Nephron (organoid): ENCODE measurements at regions not wholly inside any gene's neighbourhood (a gene's known extent, or its start where the extent isn't known, plus 50 kb on each side); places are given as distances from the start of the nearest gene placed in this dataset.
"Not testable (repeated sequence)": the region's sequence is repeated elsewhere in the genome, so short reads cannot be mapped to it uniquely, and the experiment has no call there.

ENCODE experiments used
- H3K27ac Mint-ChIP-seq, 3 experiments: 2 replicates each; pipeline ENCODE4 v1.8.0; 2020; ENCODE audit warnings: mixed read lengths in 3 of 3, mild to moderate bottlenecking in 2 of 3, moderate library complexity in 1 of 3
- H3K27me3 Mint-ChIP-seq: 2 replicates; pipeline ENCODE4 v1.8.0; 2021; ENCODE audit warnings: low read depth, mild to moderate bottlenecking, moderate library complexity, mixed read lengths
- H3K36me3 Mint-ChIP-seq: 2 replicates; pipeline ENCODE4 v1.8.0; 2020; ENCODE audit warnings: low read depth, mixed read lengths
- H3K4me1 Mint-ChIP-seq: 2 replicates; pipeline ENCODE4 v1.8.0; 2020; ENCODE audit warnings: mixed read lengths
- H3K4me3 Mint-ChIP-seq, 3 experiments: 2 replicates each; pipeline ENCODE4 v1.8.0; 2020; ENCODE audit warnings: mild to moderate bottlenecking in 3 of 3, mixed read lengths in 3 of 3, moderate library complexity in 2 of 3
- H3K9me3 Mint-ChIP-seq: 2 replicates; pipeline ENCODE4 v1.8.0; 2020; ENCODE audit warnings: mixed read lengths
- CTCF ChIP-seq, 3 experiments: fragments of 200-600 bp; sonication (generic); IDR thresholded peaks; one replicate each; pipeline ENCODE4 v1.5.0; 2021; ENCODE audit warnings: antibody characterized with exemption in 3 of 3; ENCODE audit not compliant: unreplicated experiment in 3 of 3

GRCh38 chr4:93908778-93909177, 80.2 kb downstream of the ATOH1 start:
- H3K27ac Mint-ChIP-seq, result no peak overlapping the region
- no peaks in the 10 kb centered on the region for H3K27me3 Mint-ChIP-seq
- H3K4me1 Mint-ChIP-seq, result no peaks in the 10 kb centered on the region
- no peaks in the 10 kb centered on the region for H3K9me3 Mint-ChIP-seq
- H3K36me3 Mint-ChIP-seq, result no peaks in the 10 kb centered on the region
- no peak for TF ChIP-seq CTCF (IDR thresholded peaks at IDR 0.05; ENCODE audit: unreplicated experiment in 3 of 3)
- no peak overlapping the region for H3K4me3 Mint-ChIP-seq

- no peak for TF ChIP-seq CTCF (IDR thresholded peaks at IDR 0.05; ENCODE audit: unreplicated experiment in 3 of 3)
- H3K27me3 Mint-ChIP-seq, result no peaks in the 10 kb centered on the region
- H3K4me1 Mint-ChIP-seq, result no peaks in the 10 kb centered on the region
- no peaks in the 10 kb centered on the region for H3K36me3 Mint-ChIP-seq
- H3K9me3 Mint-ChIP-seq, result no peaks in the 10 kb centered on the region
- no peak overlapping the region for H3K4me3 Mint-ChIP-seq
- H3K27ac Mint-ChIP-seq, result no peak overlapping the region
Observed at GRCh38 chr4:93911671-93912070, 83.1 kb downstream of the ATOH1 start.

- no peaks in the 10 kb centered on the region for H3K36me3 Mint-ChIP-seq
Observed at GRCh38 chr4:93912146-93912545, 83.6 kb downstream of the ATOH1 start.

GRCh38 chr4:93918856-93919255, 90.3 kb downstream of the ATOH1 start:
- H3K27ac Mint-ChIP-seq, result no peak overlapping the region
- H3K4me1 Mint-ChIP-seq, result no peaks in the 10 kb centered on the region
- no peaks in the 10 kb centered on the region for H3K9me3 Mint-ChIP-seq
- no peaks in the 10 kb centered on the region for H3K36me3 Mint-ChIP-seq
- H3K27me3 Mint-ChIP-seq, result peaks cover 3% of the 10 kb centered on the region
- no peak for TF ChIP-seq CTCF (IDR thresholded peaks at IDR 0.05; ENCODE audit: unreplicated experiment in 3 of 3)
- H3K4me3 Mint-ChIP-seq, result no peak overlapping the region

More at GRCh38 chr4:93912146-93912545, 83.6 kb downstream of the ATOH1 start:
- no peak for TF ChIP-seq CTCF (IDR thresholded peaks at IDR 0.05; ENCODE audit: unreplicated experiment in 3 of 3)
- H3K9me3 Mint-ChIP-seq, result no peaks in the 10 kb centered on the region
- no peak overlapping the region for H3K27ac Mint-ChIP-seq
- H3K4me1 Mint-ChIP-seq, result no peaks in the 10 kb centered on the region
- no peak overlapping the region for H3K4me3 Mint-ChIP-seq
- no peaks in the 10 kb centered on the region for H3K27me3 Mint-ChIP-seq

- H3K36me3 Mint-ChIP-seq, H3K27me3 Mint-ChIP-seq, H3K27ac Mint-ChIP-seq, H3K4me3 Mint-ChIP-seq, H3K4me1 Mint-ChIP-seq, H3K9me3 Mint-ChIP-seq: not testable (repeated sequence)
Observed at GRCh38 chr4:93923570-93923969, 95.0 kb downstream of the ATOH1 start.

- no peaks in the 10 kb centered on the region for H3K4me1 Mint-ChIP-seq
- H3K9me3 Mint-ChIP-seq, result peaks cover 6% of the 10 kb centered on the region
- H3K36me3 Mint-ChIP-seq, result no peaks in the 10 kb centered on the region
- H3K4me3 Mint-ChIP-seq, result no peak overlapping the region
- H3K27ac Mint-ChIP-seq, result no peak overlapping the region
- no peaks in the 10 kb centered on the region for H3K27me3 Mint-ChIP-seq
- no peak for TF ChIP-seq CTCF (IDR thresholded peaks at IDR 0.05; ENCODE audit: unreplicated experiment in 3 of 3)
Observed at GRCh38 chr4:93947286-93947685, 118.7 kb downstream of the ATOH1 start.

GRCh38 chr4:93950239-93950638, 121.7 kb downstream of the ATOH1 start:
- H3K9me3 Mint-ChIP-seq, H3K4me1 Mint-ChIP-seq, H3K27me3 Mint-ChIP-seq, H3K36me3 Mint-ChIP-seq, H3K4me3 Mint-ChIP-seq, H3K27ac Mint-ChIP-seq: not testable (repeated sequence)
